ENCODE measurements at regions not wholly inside any gene's neighbourhood (a gene's known extent, or its start where the extent isn't known, plus 50 kb on each side); places are given as distances from the start of the nearest gene placed in this dataset.

GRCh38 chr5:174436750-174437149 is 287.6 kb upstream of the MSX2 start:
- Histone ChIP-seq H3K27ac (no peak overlapping the region), H3K4me3 (no peak overlapping the region), H3K4me1 (no peaks in the 10 kb centered on the region), H3K36me3 (no peaks in the 10 kb centered on the region), H3K9me3 (no peaks in the 10 kb centered on the region), H3K27me3 (peaks cover 34% of the 10 kb centered on the region)
- TF ChIP-seq CTCF (IDR thresholded peaks at IDR 0.05), result no peak
- intact Hi-C loops (cut with DNase I), result no loop called here
- no peak for DNase-seq
- no peak for ATAC-seq

- no peak for ATAC-seq
- no peaks in the 10 kb centered on the region for H3K4me1 ChIP-seq
- DNase-seq, result no peak
- H3K9me3 ChIP-seq, result no peaks in the 10 kb centered on the region
- TF ChIP-seq CTCF (IDR thresholded peaks at IDR 0.05), result no peak
- no peak overlapping the region for H3K27ac ChIP-seq
- no peaks in the 10 kb centered on the region for H3K36me3 ChIP-seq
- no peak overlapping the region for H3K4me3 ChIP-seq
- peaks cover 28% of the 10 kb centered on the region for H3K27me3 ChIP-seq
- intact Hi-C loops (cut with DNase I), result no loop called here
Observed at GRCh38 chr5:174444479-174445188, 279.7 kb upstream of the MSX2 start.

DNA sequence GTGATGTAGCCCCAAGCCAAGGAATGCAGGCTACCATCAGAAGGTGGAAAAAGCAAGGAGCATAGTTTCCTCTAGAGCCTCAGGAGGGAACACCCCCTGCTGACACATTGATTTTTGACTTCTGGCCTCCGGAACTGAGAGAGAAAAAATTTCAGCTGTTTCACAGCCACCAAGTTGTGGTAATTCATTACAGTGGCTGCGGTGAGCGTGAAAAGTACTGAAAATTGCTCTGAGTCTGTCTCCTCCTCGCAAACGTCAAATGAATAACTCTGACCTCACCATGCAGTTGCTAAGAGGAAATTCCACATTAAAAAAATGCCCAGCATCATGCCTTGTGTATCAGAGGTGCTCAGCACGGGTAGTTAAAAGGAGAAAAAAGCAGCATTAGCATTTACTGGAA is 277.9 kb upstream of the MSX2 start:
- H3K36me3 ChIP-seq, result no peaks in the 10 kb centered on the region
- no peak overlapping the region for H3K4me3 ChIP-seq
- no peak for ATAC-seq
- TF ChIP-seq CTCF (IDR thresholded peaks at IDR 0.05), result no peak
- H3K27ac ChIP-seq, result no peak overlapping the region
- intact Hi-C loops (cut with DNase I), result no loop called here
- H3K4me1 ChIP-seq, result no peaks in the 10 kb centered on the region
- no peaks in the 10 kb centered on the region for H3K9me3 ChIP-seq
- DNase-seq, result no peak
- peaks cover 28% of the 10 kb centered on the region for H3K27me3 ChIP-seq

GRCh38 chr5:174446988-174447387 is 277.4 kb upstream of the MSX2 start:
- no peak for ATAC-seq
- peaks cover 28% of the 10 kb centered on the region for H3K27me3 ChIP-seq
- H3K27ac ChIP-seq, result no peak overlapping the region
- no peak for DNase-seq
- H3K4me3 ChIP-seq, result no peak overlapping the region
- H3K9me3 ChIP-seq, result no peaks in the 10 kb centered on the region
- H3K4me1 ChIP-seq, result no peaks in the 10 kb centered on the region
- no peak for TF ChIP-seq CTCF (IDR thresholded peaks at IDR 0.05)
- H3K36me3 ChIP-seq, result no peaks in the 10 kb centered on the region
- intact Hi-C loops (cut with DNase I), result no loop called here

DNA sequence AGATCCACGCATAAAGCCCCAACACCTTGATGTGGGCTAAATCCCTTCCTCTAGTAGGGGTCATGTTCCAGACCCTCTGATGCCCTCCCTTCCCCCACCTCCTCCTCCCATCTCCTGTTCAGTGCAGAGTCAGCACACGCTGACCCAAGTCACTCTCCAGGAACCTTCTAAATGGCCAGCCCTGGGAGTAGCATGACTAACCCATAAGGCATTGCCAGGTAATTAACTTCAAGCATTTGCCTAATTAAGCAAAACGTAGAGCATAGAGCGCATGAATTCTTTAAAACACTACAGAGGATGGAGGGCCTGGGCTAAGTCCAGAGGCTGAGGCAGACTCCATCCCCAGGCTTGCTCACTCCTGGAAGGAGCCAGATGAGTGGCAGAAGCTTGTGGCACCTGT is 276.3 kb upstream of the MSX2 start:
- H3K36me3 ChIP-seq, result no peaks in the 10 kb centered on the region
- no peaks in the 10 kb centered on the region for H3K4me1 ChIP-seq
- TF ChIP-seq CTCF (IDR thresholded peaks at IDR 0.05), result no peak
- no peak for ATAC-seq
- no peaks in the 10 kb centered on the region for H3K9me3 ChIP-seq
- H3K27ac ChIP-seq, result no peak overlapping the region
- H3K4me3 ChIP-seq, result no peak overlapping the region
- DNase-seq, result no peak
- intact Hi-C loops (cut with DNase I), result no loop called here
- H3K27me3 ChIP-seq, result peaks cover 28% of the 10 kb centered on the region

DNA sequence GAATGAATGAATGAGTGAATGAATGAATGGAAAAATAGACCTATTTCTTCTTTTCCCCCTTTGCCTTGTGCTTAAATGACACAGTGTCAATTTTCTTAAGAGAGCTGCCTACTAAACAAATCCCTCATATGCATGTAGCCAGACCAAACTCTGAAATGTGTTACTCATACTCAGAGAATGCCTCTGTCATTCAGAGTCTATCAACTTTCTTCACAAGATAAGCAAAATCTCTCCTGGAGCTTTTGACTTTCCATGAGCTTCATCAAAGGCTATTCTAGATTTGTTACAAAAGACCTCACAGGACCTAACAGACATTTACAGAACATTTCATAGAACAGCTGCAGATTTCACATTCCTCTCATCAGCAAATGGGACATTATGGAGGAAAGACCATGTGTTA is 275.7 kb upstream of the MSX2 start:
- Histone ChIP-seq H3K4me3 (no peak overlapping the region), H3K9me3 (no peaks in the 10 kb centered on the region), H3K36me3 (no peaks in the 10 kb centered on the region), H3K27ac (no peak overlapping the region), H3K27me3 (peaks cover 28% of the 10 kb centered on the region), H3K4me1 (no peaks in the 10 kb centered on the region)
- intact Hi-C loops (cut with DNase I), result no loop called here
- no peak for DNase-seq
- no peak for ATAC-seq
- TF ChIP-seq CTCF (IDR thresholded peaks at IDR 0.05), result no peak

All from upper lobe of right lung (tissue), 1 donor.